ENCODE measurements at regions not wholly inside any gene's neighbourhood (a gene's known extent, or its start where the extent isn't known, plus 50 kb on each side); places are given as distances from the start of the nearest gene placed in this dataset.
A peak's percentile ranks its signal among the peaks of the same experiment; 100 is the strongest.

DNA sequence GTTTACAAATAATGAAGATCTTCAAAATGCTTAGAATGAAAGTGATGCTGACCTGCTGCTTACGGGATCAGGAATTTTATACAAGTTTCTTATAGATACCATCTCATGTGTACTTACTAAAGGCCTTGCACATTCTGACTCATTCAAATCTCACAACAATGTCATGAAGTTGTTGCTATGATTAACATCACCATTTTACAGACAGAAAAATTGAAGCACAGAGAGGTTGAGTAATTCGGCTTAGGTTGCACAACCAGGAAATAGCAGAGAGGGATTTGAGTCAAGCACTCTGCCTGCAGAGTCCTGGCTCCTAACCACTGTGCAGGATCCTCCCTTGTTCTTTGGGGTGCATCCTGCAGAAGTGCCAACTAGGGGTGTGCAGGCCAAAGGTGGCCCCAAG lies 471.9 kb downstream of the MIAT start:
- DNase-seq: no peak

DNA sequence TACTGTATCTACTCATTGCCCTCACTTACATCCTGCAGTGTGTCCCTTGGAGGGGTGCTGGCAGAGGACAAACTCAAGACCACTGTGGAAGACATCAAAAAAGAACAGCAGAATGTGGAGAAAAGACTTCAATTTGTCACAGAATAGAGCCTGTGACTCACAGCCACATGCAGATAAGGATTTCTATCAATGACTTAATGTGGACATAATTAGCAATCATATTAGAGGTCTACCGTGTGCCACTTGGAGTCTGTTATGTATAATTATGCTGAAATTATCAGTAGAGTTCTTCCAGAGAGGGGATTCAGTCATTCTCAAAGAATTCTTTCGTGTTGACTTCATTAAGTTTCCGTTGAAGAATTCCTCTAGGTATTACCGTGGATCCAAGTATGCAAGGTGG lies 473.5 kb downstream of the MIAT start:
- no peak for DNase-seq

DNA sequence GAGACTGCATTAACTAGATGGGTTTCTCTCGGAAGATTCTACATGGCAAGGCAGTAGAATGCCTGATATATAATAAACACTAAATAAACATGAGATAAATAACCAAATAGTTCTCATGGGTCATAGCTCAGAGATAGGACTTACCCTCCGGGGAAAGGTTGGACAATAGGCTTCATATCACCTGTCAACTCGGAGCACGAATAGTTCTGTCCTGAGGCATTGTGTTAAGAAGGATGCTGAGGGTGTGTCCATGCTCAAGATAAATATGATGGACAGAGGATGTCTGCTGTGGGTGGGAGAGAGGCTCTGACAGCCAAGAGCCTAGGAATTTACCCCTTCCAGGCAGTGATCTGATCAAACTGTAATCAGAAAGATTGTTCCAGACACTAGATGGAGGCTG lies 474.0 kb downstream of the MIAT start:
- no peak for DNase-seq

DNA sequence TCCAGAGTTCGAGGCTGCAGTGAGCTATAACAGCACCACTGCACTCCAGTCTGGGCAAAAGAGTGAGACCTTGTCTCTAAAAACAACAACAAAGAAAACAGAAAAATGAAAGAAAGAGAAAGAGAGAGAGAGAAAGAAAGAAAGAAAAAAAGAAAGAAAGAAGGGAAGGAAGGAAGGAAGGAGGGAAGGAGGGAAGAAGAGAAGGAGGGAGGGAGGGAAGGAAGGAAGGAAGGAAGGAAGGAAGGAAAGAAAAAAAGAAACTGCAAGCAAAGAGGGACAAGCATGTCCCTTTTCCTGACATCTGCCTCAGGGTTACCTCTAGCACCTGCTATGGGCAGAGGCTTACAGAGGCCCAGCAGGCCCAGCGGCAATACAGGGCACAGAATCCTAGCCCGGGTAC lies 475.0 kb downstream of the MIAT start:
- DNase-seq: no peak

DNA sequence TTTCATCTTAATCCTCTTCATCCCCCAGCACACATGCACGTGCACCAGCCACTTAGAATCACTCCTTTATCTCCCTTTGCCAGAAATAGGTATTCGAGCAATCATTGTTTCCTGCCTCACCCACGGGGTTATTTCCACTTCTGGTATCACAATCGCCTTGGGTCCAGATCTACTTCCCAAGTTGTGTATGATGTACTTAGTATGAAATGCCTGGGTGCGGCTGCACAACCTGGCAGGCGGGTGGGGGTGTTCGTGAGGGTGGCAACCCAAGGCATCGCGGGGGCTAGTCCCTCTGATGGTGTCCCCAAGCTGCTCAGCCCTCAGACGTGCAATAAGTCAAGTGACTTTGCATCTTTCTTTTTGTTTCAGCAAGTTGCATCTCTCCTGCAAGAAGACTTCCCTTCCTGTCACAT lies 475.6 kb downstream of the MIAT start:
- no peak for DNase-seq

DNA sequence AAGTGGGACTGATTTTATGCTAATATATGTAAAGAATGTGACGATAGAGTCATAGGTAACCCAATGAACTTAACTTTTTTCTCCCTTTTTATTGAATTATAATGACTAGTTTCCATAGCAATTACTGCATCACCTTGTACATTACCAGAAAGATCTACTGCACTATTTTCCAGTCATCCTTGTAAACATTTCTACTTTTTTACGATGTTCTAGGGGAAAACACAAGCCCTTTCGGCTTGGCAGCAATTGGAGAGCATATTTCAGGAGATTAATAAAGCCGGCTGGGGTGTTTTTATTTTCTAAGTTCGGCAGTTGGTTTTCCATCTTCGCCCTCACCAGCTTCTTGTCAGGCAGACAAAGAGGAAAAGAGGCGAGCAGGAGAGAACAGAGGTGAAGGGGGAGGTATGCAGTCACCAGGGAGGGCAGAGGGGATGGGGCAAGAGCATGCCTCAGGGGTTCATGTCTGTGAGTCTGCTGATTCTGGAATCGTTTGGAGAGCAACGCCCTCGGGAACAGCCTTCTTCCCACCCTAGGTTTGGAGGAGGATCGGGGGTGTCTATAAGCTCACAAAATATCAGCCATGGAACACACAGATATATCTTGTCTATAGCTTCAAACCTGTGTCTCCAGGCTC lies 476.4 kb downstream of the MIAT start:
- no peak for DNase-seq

DNA sequence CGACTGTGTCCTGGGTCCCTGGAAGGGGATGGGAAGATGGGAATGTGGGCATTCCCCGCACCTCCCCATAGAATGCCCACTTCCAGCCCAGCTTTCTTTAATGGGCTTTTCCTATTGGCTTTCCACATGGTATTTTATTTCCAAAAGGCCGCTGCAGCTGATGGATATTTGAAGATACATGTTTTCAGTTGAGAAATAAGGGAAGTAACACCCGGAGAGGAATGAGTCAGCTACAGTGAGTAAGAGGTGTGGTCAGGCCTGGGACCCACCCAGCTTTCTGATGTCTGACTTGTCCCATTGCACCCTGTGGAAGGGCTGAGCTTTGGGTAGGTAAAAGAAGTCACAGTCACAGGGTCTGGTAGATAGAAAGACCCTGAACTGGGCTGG lies 476.9 kb downstream of the MIAT start:
- no peak for DNase-seq

DNA sequence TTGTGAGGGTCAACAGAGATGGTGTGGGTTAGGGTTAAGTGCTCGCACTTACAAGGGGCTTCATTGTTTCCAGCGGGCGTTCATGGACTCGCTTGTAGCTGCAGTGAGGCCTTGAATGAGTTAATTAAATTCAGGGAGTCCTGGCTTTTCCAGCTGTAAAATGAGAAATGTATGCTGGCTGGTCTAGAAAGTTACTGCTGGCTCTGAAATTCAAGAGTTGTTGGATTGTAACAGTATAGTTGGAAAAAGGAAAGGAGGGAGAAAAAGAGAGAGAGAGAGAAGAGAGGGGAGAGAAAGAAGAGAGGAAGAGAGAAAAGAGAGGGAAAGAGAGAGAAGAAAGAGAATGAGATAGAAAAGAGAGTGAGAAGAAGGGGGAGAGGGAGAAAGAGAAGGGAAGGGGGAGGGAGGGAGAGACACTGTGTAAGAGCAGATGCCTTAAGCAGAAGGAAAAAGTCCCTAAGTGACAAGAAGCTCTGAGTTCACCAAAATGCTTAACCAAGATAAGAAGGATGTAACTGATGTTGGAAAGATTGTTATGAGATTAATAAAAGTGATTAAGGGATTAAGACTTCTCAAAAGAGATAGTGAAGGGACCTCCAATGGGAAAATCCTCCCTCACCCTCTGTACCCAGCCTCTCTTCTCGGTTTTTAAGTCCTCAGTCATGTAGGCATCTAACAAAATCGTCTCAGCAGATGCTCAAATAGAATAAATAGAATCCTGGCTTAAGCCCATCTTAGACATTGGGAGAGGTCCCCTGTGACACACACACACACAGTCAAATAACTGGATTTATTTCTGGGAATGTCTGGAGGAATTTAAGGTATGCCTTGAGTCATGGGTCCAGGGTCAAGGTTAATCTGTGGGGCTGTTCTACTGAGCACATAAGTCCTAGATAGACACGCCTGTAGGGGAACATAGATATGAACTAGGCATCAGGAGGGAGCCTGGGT lies 477.9 kb downstream of the MIAT start:
- no peak for DNase-seq

DNA sequence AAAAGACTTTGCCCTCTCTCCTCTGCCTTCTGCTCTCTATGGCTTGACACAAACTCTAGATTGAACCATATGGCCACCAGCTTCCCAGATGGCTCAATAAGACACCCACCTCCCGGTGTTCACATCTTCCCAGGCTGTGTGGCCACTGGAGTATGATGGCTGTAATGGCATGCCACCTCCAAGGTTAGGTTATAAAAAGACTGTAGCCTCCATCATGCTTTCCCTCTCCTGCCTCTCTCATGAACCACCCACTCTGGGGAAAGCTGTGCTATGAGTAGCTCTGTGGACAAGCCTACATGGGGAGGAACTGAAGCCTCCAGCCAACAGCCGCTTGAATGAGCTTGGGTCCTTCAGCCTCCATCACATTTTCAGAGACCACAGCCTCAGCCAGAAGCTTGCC lies 479.2 kb downstream of the MIAT start:
- DNase-seq: no peak

DNA sequence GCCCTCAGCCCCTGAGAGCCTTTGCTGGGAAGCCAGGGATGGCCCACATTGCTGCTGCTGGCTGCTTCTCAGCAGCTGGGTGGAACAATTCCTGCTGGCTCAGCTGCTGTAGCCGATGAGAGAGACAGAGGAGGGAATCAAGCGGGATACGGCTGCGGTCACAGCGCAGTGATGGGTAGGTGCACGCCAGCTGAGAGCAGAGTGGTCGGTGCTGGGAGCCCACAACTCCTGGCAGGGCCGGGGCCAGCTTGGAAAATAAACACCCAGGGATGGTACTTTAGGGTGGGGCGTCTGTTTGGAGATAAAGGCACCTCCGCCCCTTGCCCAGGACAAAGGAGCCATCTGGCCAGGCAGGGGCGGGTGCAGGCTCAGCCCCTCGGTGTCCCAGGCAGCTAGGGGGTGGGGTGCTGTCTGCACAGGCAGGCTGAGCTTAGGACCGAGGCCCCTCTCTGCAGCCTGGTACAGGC lies 480.5 kb downstream of the MIAT start:
- DNase-seq: no peak

DNA sequence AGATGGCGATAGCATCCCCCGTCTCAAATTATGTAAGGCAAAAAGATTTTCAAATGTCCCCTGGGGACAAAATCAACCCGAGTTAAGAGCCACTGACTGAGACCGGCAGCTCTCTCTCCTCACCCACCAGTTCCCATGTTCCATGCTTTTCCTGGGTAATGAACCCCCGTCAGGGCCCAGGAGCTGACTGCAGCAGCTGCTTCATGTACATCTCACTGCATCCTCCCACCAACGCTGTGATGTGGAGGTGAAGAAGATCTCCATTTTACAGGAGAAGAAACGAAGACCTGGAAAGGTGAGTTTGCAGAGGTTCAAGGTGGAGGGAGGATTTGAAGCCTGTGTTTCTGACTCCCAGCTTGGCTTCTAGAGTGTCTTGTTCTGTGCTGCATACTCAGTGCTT lies 481.1 kb downstream of the MIAT start:
- no peak for DNase-seq

DNA sequence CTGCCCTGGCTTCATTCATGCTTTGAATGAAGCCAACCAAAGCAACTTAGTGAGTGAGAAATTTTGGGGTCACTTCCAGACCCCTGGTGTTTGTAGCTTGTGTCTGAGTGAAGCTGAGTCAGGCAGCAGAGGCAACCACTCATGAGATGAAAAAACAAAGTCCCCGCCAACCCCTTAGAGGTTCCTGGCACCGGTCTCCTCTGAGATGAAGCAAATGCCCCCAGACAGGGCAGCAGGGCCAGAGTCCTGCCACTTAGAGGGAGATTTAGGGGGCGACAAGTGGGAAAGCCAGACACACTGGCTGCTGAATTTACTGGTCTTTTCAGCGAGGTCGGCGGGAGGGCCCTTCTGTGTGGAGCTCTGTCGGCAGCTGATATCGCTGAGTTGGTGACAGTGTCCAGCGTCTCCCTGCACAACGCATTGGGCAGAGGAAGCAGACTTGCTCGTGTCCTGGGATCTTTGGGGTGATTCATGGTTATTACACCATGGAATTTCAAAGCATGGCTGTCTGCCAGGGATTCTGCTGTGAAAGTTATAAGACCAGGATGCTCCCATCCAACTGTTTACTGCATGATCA lies 482.6 kb downstream of the MIAT start:
- DNase-seq: peak; percentile 17

DNA sequence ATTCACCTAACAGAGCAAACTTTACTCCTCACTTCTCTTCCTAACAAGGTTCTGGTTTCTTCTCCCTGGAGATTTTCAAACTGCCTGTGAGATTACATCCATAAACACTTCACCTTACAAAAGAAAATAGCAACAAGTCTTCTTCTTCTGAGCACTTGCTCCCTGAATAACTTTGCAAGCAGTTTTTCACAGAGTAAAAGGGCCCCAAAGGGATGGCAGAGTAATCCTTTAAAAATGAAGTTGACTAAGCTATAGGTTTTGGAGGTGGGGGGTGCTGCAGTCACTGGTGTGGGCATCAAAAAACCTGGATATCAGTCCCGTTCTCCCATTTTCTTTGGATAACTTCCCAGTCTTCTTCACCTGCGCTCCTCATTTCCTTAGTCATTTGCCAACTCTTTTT lies 484.9 kb downstream of the MIAT start:
- no peak for DNase-seq

DNA sequence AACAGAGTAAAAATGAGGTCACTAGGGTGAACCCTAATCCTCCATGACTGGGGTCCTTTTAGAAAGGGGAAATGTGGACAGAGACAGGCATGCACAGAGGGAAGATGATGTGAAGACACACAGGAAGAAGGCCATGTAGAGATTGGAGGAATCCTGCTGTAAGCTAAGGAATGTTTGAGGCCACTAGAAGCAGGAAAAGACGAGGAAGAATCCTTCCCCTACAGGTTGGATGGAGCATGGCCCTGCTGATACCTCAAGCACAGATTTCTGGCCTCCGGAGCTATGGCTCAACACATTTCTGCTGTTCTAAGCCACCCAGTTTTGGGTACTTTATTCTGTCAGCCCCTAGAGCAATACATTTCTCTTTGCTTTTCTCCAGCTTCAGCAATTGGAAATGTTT lies 486.9 kb downstream of the MIAT start:
- DNase-seq: no peak

DNA sequence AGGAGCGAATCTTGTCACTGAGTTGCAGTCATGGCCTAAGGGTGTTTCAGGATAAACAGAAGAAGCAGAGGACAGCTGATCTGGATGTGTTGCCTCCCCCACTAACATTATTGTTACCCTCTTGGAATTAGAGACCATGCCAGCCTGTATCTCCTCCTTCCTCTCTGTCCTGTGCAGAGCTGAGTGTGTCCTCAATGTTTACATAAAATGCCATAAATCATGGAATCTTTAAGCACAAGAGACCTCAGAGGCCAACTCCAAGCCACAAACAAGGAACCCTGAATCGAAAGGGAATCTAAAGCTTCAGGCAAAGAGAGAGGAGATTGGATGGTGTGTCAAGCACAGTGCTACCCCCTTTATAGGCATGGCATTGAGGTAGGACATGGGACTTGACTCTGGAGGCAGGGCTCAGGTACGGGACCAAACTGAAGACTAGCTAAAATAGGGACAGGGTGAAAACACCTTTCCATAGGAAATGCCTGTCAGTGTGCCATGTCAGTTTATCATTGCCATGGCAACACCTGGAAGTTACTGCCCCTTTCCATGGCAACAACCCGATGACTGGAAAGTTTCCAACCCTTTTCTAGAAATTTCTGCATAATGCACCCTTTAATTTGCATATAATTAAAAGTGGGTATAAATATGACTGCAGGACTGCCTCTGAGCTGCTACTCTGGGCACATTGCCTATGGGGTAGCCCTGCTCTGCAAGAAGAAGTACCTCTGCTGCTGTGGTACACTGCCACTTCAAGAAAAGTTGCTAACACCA lies 489.7 kb downstream of the MIAT start:
- DNase-seq: no peak

DNA sequence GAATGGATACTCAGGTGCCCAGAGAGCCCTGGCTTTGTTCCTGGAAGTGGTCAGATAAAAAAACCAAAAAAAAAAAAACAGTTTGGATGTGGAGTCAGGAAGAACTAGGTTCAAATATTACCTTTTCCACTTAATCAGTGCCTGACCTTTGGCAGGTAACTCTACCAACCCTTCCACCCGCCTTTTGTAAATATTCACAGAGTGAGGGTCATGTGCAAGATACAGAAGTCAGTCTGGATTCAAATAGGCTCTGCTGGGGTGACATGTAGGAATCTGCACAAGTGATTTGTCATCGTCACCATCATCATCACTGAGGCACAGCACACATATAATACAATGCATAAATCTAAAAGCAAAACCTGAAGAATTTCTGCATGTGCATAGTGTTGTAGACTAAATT lies 490.7 kb downstream of the MIAT start:
- no peak for DNase-seq

DNA sequence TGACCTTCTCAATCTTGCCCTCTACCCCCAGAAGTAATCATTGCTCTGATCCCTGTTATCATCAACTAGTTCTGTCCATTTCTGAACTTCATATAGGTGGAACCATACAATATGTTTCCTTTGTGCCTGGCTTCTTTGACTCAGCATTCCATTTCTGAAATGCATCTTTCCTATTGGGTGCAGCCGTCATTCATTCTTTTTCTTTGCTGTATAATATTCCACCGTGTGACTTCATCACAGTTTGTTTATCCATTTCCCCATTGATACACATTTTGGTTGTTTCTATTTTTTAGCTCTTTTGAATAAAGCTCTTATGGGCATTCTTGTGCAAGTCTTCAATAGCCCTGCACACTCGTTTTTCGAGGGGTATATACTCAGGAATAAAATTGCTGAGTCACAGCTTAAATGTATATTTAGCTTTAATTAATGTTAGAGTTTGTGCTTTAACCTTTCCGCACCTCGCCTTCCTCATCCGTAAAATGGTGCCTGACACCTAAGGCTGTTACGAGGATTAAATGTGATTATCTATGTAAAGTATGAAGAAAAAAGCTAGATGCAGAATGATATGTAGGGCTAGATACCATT lies 491.6 kb downstream of the MIAT start:
- DNase-seq: no peak

DNA sequence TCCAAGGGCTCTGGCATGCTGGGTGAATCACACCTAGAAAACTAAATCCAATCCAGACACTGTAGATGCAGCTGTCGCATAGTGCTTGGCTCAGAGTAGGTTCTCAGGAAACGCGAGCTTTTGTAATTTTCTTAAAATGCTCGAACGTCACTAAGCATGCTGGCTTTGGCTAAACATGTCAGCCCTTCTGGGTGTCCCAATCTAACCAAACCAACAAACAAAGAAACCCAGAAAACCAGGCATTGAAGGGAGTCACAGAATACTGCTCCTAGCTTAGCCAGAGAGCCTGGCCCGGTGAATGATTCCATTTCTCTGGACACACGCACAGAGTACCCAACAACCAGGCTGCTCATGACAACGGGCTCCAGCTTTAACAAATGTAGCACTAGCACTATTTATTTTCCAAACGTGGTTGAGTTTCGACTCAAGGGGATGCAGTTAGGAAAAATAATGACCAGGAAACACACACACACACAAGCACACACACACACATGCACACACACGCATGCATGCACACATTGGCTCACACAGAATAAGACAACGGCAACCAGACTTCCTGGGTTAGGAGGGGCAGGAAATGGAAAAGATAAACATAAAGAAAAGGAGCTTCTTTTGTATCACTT lies 492.6 kb downstream of the MIAT start:
- DNase-seq: no peak

DNA sequence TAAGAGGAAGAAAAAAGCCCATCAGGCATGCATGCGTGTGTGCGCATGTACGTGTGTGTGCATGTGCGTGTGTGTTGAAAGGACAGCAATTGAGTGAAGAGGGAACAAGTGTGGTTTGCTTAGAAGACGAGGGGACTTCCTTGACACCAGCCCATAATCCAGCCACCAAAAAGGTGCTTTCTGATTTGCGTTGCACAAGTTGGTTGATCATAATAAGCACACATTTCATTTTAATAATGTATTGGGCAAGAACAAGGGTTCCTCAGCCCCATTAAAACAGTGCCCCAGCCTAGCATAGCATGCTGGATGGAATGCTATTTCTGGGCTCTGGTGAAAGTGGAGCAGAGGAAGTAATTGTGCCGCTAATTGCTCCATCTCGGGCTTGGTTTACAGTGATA lies 493.2 kb downstream of the MIAT start:
- DNase-seq: no peak

DNA sequence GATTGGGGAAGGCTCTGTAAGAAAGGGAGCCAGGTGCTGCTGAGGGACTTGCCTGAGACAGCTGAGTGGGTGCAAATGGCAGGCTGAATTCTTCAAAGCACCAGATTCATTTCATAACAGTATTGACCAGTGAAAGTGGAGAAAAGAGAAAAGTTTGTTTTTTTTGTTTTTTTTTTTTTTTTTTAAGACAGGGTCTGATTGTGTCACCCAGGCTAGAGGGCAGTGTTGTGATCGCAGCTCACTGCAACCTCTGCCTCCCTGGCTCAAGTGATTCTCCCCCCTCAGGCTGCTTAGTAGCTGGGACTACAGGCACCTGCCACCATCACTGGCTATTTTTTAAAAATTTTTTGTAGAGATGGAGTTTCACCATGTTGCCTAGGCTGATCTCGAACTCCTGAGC lies 494.0 kb downstream of the MIAT start:
- no peak for DNase-seq

DNA sequence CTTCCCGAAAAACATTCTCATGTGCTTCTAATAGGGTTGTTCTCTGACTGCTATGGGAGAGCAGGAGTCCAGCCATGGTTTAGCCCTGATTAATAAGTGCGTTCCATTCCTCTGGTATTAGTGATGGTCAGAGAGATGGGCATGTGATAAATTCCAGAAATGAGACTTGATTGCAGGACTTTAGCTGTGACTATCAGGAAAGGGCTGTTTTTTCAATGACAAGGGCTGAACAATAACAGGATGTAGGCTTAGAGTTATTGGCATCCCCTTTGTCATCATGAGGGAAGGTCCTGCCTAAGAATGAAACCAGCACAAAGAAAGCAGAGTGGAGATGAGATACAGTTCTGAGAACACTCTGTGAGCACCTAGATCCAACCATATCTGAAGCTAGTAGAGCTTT lies 494.6 kb downstream of the MIAT start:
- no peak for DNase-seq

DNA sequence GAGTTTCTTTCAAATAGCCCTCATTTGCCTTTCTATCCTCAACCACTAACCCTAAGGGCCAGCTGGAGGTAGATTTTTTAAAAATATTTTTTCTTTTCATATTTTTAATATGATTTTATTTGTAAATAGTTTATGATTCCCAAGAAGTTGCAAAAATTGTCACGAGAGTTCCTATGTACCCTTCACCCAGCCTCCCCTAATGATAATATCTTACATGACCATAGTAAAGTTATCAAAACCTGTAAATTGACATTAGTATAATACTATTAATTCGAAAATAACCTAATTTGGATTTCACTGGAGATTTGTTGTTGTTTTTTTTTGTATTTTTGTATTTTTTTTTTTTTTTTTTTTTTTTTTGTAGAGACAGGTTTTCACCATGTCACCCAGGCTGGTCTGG lies 495.5 kb downstream of the MIAT start:
- DNase-seq: no peak
